ENCODE measurements at regions not wholly inside any gene's neighbourhood (a gene's known extent, or its start where the extent isn't known, plus 50 kb on each side); places are given as distances from the start of the nearest gene placed in this dataset.

- DNase-seq (ENCODE audit: extremely low read depth, low read depth), result no peak
- no peak for TF ChIP-seq CTCF (IDR thresholded peaks at IDR 0.05; ENCODE audit: low read depth, low read length)
Observed at GRCh38 chr4:163871078-163871477, 376.6 kb downstream of the TMA16 start.

GRCh38 chr4:163875327-163875726, 380.8 kb downstream of the TMA16 start:
- no peak for DNase-seq (ENCODE audit: extremely low read depth, low read depth)
- no peak for TF ChIP-seq CTCF (IDR thresholded peaks at IDR 0.05; ENCODE audit: low read depth, low read length)

DNA sequence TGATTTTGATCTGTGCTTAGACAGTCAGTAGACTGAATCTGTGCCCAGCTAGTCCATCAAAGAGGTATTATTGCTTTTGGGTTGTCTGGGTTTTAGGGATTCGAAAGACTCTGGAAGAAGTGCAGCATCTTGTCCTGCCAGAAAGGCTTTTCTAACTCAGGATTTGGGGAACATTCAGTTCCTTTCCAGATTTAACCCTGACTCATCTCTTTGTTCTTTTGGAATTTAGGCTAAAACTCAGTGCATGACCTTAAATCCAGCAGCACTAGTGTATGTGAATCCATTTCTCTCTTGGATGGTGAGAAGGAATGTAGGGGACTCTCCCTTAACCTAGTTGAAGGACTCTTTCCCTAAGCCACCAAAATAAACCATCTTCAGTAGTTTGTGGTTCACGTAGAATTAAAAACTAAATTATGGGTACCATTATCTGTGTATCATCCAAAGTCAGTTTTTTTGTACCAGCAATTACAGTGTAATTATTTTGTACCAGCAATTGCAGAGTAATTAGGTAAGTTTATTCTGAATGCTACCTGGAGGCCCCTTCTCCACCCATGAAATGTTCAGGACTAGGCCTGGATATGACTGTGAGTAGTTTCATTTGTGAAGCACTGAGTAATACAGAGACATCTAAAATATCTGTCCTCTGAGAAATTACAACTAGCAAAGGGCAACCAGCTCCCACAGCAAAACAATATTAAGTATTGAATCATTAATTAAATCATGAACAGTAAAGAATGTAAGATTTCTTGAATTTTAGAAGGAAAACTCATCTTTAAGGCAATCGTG, 384.0 kb downstream of the TMA16 start:
- TF ChIP-seq CTCF (IDR thresholded peaks at IDR 0.05; ENCODE audit: low read depth, low read length), result no peak
- no peak for DNase-seq (ENCODE audit: extremely low read depth, low read depth)

DNA sequence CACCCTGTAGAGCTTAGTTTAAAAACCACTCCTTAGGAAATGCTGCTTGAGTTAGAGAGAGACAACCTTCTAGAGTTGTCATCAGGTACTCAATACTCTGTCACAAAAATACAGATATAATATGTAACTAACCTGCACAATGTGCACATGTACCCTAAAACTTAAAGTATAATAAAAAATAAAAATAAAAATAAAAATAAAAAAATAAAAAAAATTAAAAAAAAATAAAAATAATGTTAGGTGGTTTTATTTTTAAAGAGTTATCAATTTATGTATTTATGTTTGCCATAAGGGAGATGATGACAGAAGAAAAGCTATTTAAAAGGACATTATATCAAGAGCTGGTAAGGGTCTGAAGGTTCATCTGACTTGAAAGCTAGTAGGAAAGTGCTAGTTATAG, 397.9 kb downstream of the TMA16 start:
- no peak for TF ChIP-seq CTCF (IDR thresholded peaks at IDR 0.05; ENCODE audit: low read depth, low read length)
- no peak for DNase-seq (ENCODE audit: extremely low read depth, low read depth)

- no peak for TF ChIP-seq CTCF (IDR thresholded peaks at IDR 0.05; ENCODE audit: low read depth, low read length)
- no peak for DNase-seq (ENCODE audit: extremely low read depth, low read depth)
Observed at GRCh38 chr4:163895378-163896005, 401.0 kb downstream of the TMA16 start.

- TF ChIP-seq CTCF (IDR thresholded peaks at IDR 0.05; ENCODE audit: low read depth, low read length), result no peak
- DNase-seq (ENCODE audit: extremely low read depth, low read depth), result no peak
Observed at GRCh38 chr4:163901319-163901718, 406.8 kb downstream of the TMA16 start.

GRCh38 chr4:163902417-163902816, 407.9 kb downstream of the TMA16 start:
- no peak for TF ChIP-seq CTCF (IDR thresholded peaks at IDR 0.05; ENCODE audit: low read depth, low read length)
- no peak for DNase-seq (ENCODE audit: extremely low read depth, low read depth)

All from AG09319 (cell line).